SH-SY5Y (cell line): ENCODE measurements at regions not wholly inside any gene's neighbourhood (a gene's known extent, or its start where the extent isn't known, plus 50 kb on each side); places are given as distances from the start of the nearest gene placed in this dataset.

Source experiments
- GATA2 ChIP-seq: IDR thresholded peaks from 2 replicates; pipeline ENCODE4 v1.6.1; 2011; ENCODE audit warnings: mild to moderate bottlenecking, low read depth, low read length
- GATA3 ChIP-seq: IDR thresholded peaks from 2 replicates; pipeline ENCODE4 v1.6.1; 2011; ENCODE audit warnings: low read depth, mild to moderate bottlenecking, low read length, moderate library complexity

DNA sequence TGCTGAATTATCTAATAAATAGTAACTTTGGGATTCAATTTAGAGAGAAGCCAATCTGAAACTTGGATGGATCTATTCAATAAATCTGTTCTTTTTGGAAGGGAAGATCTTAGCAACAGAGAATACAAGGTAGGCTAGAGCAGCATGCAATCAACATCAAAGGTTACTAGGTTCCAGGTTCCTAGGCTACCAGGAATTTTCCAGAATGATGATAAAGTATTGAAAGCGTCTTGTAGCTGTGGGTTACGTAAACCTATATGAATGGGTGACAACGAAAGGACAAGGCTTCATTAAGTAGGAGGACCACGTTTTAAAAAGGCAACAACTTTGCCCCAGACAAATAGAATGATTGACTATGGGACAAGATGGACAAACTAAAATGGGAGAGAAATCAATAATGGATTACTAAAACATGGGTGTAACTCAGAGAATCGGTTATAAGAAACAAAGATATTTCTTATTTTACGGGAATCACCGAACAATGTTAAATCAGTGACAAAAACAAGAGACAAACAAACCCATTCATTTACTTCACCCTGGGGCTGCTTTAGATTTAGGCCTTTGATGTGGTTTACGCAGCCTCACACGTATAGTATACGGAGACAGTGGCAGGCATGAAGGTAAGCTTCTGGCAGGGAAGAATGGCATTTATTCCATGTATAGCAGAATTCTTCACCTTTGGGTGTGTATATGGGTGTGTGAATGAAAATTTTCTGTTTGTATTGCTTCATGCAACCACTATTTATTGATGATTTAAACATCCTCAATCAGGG lies 732.6 kb upstream of the PABPC4L start:
- no peak for TF ChIP-seq GATA2
- TF ChIP-seq GATA3, result no peak
